Parathyroid adenoma (tissue), 2 donors: ENCODE measurements at regions not wholly inside any gene's neighbourhood (a gene's known extent, or its start where the extent isn't known, plus 50 kb on each side); places are given as distances from the start of the nearest gene placed in this dataset.

Experiments used
- H2AFZ ChIP-seq: fragments of 300-600 bp; sonication (generic); one replicate; pipeline ENCODE4 v1.7.0; 2017; ENCODE audit warnings: antibody characterized with exemption, mild to moderate bottlenecking
- H3K27ac ChIP-seq: fragments of 300-600 bp; sonication (generic); one replicate; pipeline ENCODE4 v1.7.0; 2017
- H3K27me3 ChIP-seq: fragments of 300-600 bp; sonication (generic); one replicate; pipeline ENCODE4 v1.7.0; 2017; ENCODE audit warnings: low read length; ENCODE audit not compliant: control insufficient read depth, insufficient read depth
- H3K36me3 ChIP-seq: fragments of 300-600 bp; sonication (generic); one replicate; pipeline ENCODE4 v1.7.0; 2017; ENCODE audit warnings: low read length; ENCODE audit not compliant: control insufficient read depth, insufficient read depth
- H3K4me1 ChIP-seq: fragments of 300-600 bp; sonication (generic); one replicate; pipeline ENCODE4 v1.7.0; 2017; ENCODE audit warnings: control low read depth
- H3K4me2 ChIP-seq: fragments of 300-600 bp; sonication (generic); one replicate; pipeline ENCODE4 v1.7.0; 2017; ENCODE audit warnings: low read length
- H3K4me3 ChIP-seq: fragments of 300-600 bp; sonication (generic); one replicate; pipeline ENCODE4 v1.7.0; 2017; ENCODE audit warnings: low read depth, low read length
- H3K79me2 ChIP-seq: fragments of 300-600 bp; sonication (generic); one replicate; pipeline ENCODE4 v1.7.0; 2017; ENCODE audit warnings: control low read depth
- H3K9ac ChIP-seq: fragments of 300-600 bp; sonication (generic); one replicate; pipeline ENCODE4 v1.7.0; 2017; ENCODE audit warnings: mild to moderate bottlenecking
- H3K9me3 ChIP-seq: fragments of 300-600 bp; sonication (generic); one replicate; pipeline ENCODE4 v1.7.0; 2017; ENCODE audit warnings: low read length; ENCODE audit not compliant: control insufficient read depth
- TF ChIP-seq, protein P1 (sequence below): fragments of 300-600 bp; sonication (generic); IDR thresholded peaks from one replicate; pipeline ENCODE4 v1.7.0; 2017; ENCODE audit warnings: antibody characterized with exemption, mild to moderate bottlenecking
- donor health status: primary hyperparathyroidism.

DNA sequence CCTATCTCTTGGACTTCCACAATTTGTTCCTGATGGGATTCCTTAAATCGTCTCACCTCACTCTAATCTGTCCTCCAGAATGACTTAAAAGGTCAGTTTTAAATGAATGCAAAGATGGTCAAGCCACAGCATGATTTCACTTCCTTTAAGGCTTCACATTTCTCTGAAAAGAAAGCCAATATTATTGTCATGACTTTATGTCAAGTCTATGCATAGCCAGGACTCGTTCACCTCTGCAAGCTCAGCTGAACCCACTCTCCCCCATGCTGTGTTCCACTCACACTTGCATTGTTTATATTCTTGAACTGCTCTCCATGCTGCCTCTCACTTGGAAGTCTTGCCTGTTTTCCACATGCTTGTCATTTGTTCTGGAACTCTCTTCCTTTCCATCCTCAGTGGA is 298.4 kb upstream of the MMADHC start:
- TF ChIP-seq, protein P1, sequence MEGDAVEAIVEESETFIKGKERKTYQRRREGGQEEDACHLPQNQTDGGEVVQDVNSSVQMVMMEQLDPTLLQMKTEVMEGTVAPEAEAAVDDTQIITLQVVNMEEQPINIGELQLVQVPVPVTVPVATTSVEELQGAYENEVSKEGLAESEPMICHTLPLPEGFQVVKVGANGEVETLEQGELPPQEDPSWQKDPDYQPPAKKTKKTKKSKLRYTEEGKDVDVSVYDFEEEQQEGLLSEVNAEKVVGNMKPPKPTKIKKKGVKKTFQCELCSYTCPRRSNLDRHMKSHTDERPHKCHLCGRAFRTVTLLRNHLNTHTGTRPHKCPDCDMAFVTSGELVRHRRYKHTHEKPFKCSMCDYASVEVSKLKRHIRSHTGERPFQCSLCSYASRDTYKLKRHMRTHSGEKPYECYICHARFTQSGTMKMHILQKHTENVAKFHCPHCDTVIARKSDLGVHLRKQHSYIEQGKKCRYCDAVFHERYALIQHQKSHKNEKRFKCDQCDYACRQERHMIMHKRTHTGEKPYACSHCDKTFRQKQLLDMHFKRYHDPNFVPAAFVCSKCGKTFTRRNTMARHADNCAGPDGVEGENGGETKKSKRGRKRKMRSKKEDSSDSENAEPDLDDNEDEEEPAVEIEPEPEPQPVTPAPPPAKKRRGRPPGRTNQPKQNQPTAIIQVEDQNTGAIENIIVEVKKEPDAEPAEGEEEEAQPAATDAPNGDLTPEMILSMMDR = no peak
- H3K27ac ChIP-seq = no peak overlapping the region
- no peaks in the 10 kb centered on the region for H3K79me2 ChIP-seq

DNA sequence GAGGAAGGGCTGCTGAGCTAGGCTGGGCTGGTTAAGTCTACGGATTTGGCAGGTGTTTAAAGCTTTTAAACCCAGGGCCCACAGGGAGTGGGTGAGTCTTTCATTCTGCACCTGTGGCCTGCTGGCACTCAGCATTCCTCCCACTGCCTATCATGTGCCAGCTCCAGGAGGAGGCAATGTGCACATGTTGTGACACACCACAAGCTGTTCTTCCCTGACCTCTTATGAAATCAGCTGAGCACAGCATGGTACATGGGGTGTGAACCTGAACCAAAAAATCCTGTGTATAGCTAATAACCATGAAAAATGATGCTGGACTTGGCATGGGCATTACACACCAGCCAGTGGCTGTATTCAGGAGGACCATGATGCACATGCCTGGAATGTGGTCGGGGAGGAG is 297.9 kb upstream of the MMADHC start:
- TF ChIP-seq, protein P1 = no peak
- H3K27ac ChIP-seq = no peak overlapping the region

More for the DNA sequence above, 298.4 kb upstream of the MMADHC start:
- H3K4me3 ChIP-seq = no peak overlapping the region
- H3K36me3 ChIP-seq = no peaks in the 10 kb centered on the region
- no peak overlapping the region for H3K9ac ChIP-seq
- no peak overlapping the region for H3K4me2 ChIP-seq
- H3K9me3 ChIP-seq = no peaks in the 10 kb centered on the region
- no peaks in the 10 kb centered on the region for H3K27me3 ChIP-seq
- no peak overlapping the region for H2AFZ ChIP-seq
- no peaks in the 10 kb centered on the region for H3K4me1 ChIP-seq

DNA sequence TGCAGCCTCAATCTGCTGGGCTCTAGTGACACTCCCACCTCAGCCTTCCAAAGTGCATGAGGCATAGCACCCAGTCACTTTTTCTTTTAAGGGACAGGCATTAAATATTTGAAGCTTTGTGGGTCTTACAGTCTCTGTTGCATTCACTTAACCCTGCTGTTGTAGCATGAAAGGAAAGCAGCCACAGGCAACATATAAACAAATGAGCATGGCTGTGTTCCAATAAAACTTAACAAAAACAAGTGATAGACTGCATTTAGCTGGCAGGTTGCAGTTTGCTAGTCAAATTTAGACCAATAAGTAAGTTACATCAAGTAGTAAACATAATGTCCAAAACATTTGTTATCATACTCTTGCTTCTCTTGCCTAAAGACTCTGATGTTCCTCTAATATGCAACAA is 297.3 kb upstream of the MMADHC start:
- no peaks in the 10 kb centered on the region for H3K79me2 ChIP-seq
- H3K27me3 ChIP-seq = no peaks in the 10 kb centered on the region
- H3K4me1 ChIP-seq = no peaks in the 10 kb centered on the region
- H2AFZ ChIP-seq = no peak overlapping the region
- H3K36me3 ChIP-seq = no peaks in the 10 kb centered on the region
- H3K9me3 ChIP-seq = no peaks in the 10 kb centered on the region
- TF ChIP-seq, protein P1 = no peak
- no peak overlapping the region for H3K27ac ChIP-seq
- H3K9ac ChIP-seq = no peak overlapping the region
- H3K4me2 ChIP-seq = no peak overlapping the region
- H3K4me3 ChIP-seq = no peak overlapping the region

More for the DNA sequence above, 297.9 kb upstream of the MMADHC start:
- H3K36me3 ChIP-seq = no peaks in the 10 kb centered on the region
- no peak overlapping the region for H2AFZ ChIP-seq
- H3K4me2 ChIP-seq = no peak overlapping the region
- no peak overlapping the region for H3K9ac ChIP-seq
- H3K4me1 ChIP-seq = no peaks in the 10 kb centered on the region
- no peak overlapping the region for H3K4me3 ChIP-seq
- H3K27me3 ChIP-seq = no peaks in the 10 kb centered on the region
- no peaks in the 10 kb centered on the region for H3K79me2 ChIP-seq
- no peaks in the 10 kb centered on the region for H3K9me3 ChIP-seq

GRCh38 chr2:149877913-149878312 is 290.3 kb upstream of the MMADHC start:
- no peaks in the 10 kb centered on the region for H3K4me1 ChIP-seq
- no peaks in the 10 kb centered on the region for H3K36me3 ChIP-seq
- H3K9ac ChIP-seq = no peak overlapping the region
- no peak overlapping the region for H3K4me3 ChIP-seq
- no peak overlapping the region for H2AFZ ChIP-seq
- H3K27me3 ChIP-seq = no peaks in the 10 kb centered on the region
- H3K4me2 ChIP-seq = no peak overlapping the region
- TF ChIP-seq, protein P1 = no peak
- H3K79me2 ChIP-seq = no peaks in the 10 kb centered on the region
- H3K27ac ChIP-seq = no peak overlapping the region
- H3K9me3 ChIP-seq = no peaks in the 10 kb centered on the region

GRCh38 chr2:149877074-149877473 is 289.5 kb upstream of the MMADHC start:
- Histone ChIP-seq H3K4me3 (no peak overlapping the region), H3K4me1 (no peaks in the 10 kb centered on the region), H3K36me3 (no peaks in the 10 kb centered on the region), H2AFZ (no peak overlapping the region), H3K27ac (no peak overlapping the region), H3K4me2 (no peak overlapping the region), H3K9me3 (no peaks in the 10 kb centered on the region), H3K79me2 (no peaks in the 10 kb centered on the region), H3K9ac (no peak overlapping the region), H3K27me3 (no peaks in the 10 kb centered on the region)
- TF ChIP-seq, protein P1 = no peak
